Trophoblast cell (in vitro differentiated cells and primary cell): ENCODE measurements at regions not wholly inside any gene's neighbourhood (a gene's known extent, or its start where the extent isn't known, plus 50 kb on each side); places are given as distances from the start of the nearest gene placed in this dataset.
A peak's percentile ranks its signal among the peaks of the same experiment; 100 is the strongest.
"Not testable (repeated sequence)": the region's sequence is repeated elsewhere in the genome, so short reads cannot be mapped to it uniquely, and the experiment has no call there.

Experiments
- DNase-seq, 2 donors: peaks; one replicate each; pipeline ENCODE4 v3.0.0-alpha.2; 2016
- H2AFZ ChIP-seq: 2 replicates; pipeline ENCODE4 v1.6.1; 2013; ENCODE audit warnings: low read length, moderate library complexity, mild to moderate bottlenecking; ENCODE audit not compliant: insufficient read depth, poor library complexity
- H2AK5ac ChIP-seq: 2 replicates; pipeline ENCODE4 v1.6.1; 2013; ENCODE audit warnings: mild to moderate bottlenecking, low read length
- H2BK120ac ChIP-seq: 2 replicates; pipeline ENCODE4 v1.6.1; 2013; ENCODE audit warnings: low read length, mild to moderate bottlenecking, moderate library complexity; ENCODE audit not compliant: insufficient read depth, poor library complexity
- H2BK12ac ChIP-seq: 2 replicates; pipeline ENCODE4 v1.6.1; 2013; ENCODE audit warnings: mild to moderate bottlenecking, low read length, moderate library complexity
- H2BK5ac ChIP-seq: 2 replicates; pipeline ENCODE4 v1.6.1; 2013; ENCODE audit warnings: low read length, low read depth, moderate library complexity, mild to moderate bottlenecking; ENCODE audit not compliant: poor library complexity
- H3K14ac ChIP-seq: 2 replicates; pipeline ENCODE4 v1.6.1; 2013; ENCODE audit warnings: mild to moderate bottlenecking, low read length
- H3K18ac ChIP-seq: 2 replicates; pipeline ENCODE4 v1.6.1; 2013; ENCODE audit warnings: mild to moderate bottlenecking, low read length
- H3K23ac ChIP-seq: 2 replicates; pipeline ENCODE4 v1.6.1; 2013; ENCODE audit warnings: low read length
- H3K27ac ChIP-seq: 2 replicates; pipeline ENCODE4 v1.5.1; 2013; ENCODE audit warnings: low read depth, mild to moderate bottlenecking, inconsistent platforms, low read length, moderate library complexity
- H3K27me3 ChIP-seq: 2 replicates; pipeline ENCODE4 v1.6.1; 2013; ENCODE audit warnings: inconsistent platforms, mild to moderate bottlenecking, low read length, moderate library complexity; ENCODE audit not compliant: insufficient read depth
- H3K36me3 ChIP-seq, 2 experiments: 1 replicate in 1 of 2; 2 replicates in 1 of 2; pipeline ENCODE4 v1.6.1; 2013; ENCODE audit warnings: low read length in 2 of 2, mild to moderate bottlenecking in 2 of 2, moderate library complexity in 1 of 2; ENCODE audit not compliant: insufficient read depth in 2 of 2, control insufficient read depth in 1 of 2
- H3K4ac ChIP-seq: 2 replicates; pipeline ENCODE4 v1.6.1; 2013; ENCODE audit warnings: low read depth, mild to moderate bottlenecking, low read length, moderate library complexity
- H3K4me1 ChIP-seq, 2 experiments: 1 replicate in 1 of 2; 2 replicates in 1 of 2; pipeline ENCODE4 v1.6.1; 2013; ENCODE audit warnings: low read length in 2 of 2, mild to moderate bottlenecking in 2 of 2, moderate library complexity in 1 of 2; ENCODE audit not compliant: insufficient read depth in 2 of 2, control insufficient read depth in 1 of 2
- H3K4me2 ChIP-seq: 2 replicates; pipeline ENCODE4 v1.6.1; 2013; ENCODE audit warnings: inconsistent platforms, mild to moderate bottlenecking, low read length, moderate library complexity
- H3K4me3 ChIP-seq: 2 replicates; pipeline ENCODE4 v1.5.1; 2013; ENCODE audit warnings: mild to moderate bottlenecking, low read depth, low read length, inconsistent platforms
- H3K79me1 ChIP-seq: one replicate; pipeline ENCODE4 v1.6.1; 2013; ENCODE audit warnings: low read length
- H3K79me2 ChIP-seq: 2 replicates; pipeline ENCODE4 v1.6.1; 2013; ENCODE audit warnings: low read length, mild to moderate bottlenecking; ENCODE audit not compliant: control insufficient read depth, insufficient read depth, poor library complexity
- H3K9ac ChIP-seq: 2 replicates; pipeline ENCODE4 v1.6.1; 2013; ENCODE audit warnings: mild to moderate bottlenecking, low read length
- H3K9me3 ChIP-seq: 2 replicates; pipeline ENCODE4 v1.6.1; 2013; ENCODE audit warnings: low read depth, mild to moderate bottlenecking, control low read depth, inconsistent platforms, low read length; ENCODE audit not compliant: insufficient read depth
- H4K12ac ChIP-seq: 2 replicates; pipeline ENCODE4 v1.6.1; 2013; ENCODE audit warnings: low read depth, mild to moderate bottlenecking, low read length, moderate library complexity
- H4K8ac ChIP-seq: 2 replicates; pipeline ENCODE4 v1.6.1; 2013; ENCODE audit warnings: low read depth, mild to moderate bottlenecking, low read length, moderate library complexity
- H4K91ac ChIP-seq: one replicate; pipeline ENCODE4 v1.6.1; 2013; ENCODE audit warnings: low read depth, mild to moderate bottlenecking, low read length, moderate library complexity
- WGBS: extraction: QIAGEN DNeasy Blood & Tissue Kit; methylation state at CpG from one replicate; pipeline ENCODE4 v1.1.7; 2013; ENCODE audit warnings: missing lambda C conversion rate; ENCODE audit not compliant: insufficient read length, insufficient coverage; ENCODE audit errors: extremely low coverage; 5-methylcytosine and 5-hydroxymethylcytosine counted together

GRCh38 chr7:32803406-32804141, 88.0 kb downstream of the KBTBD2 start:
- H4K8ac ChIP-seq = no peak overlapping the region

DNA sequence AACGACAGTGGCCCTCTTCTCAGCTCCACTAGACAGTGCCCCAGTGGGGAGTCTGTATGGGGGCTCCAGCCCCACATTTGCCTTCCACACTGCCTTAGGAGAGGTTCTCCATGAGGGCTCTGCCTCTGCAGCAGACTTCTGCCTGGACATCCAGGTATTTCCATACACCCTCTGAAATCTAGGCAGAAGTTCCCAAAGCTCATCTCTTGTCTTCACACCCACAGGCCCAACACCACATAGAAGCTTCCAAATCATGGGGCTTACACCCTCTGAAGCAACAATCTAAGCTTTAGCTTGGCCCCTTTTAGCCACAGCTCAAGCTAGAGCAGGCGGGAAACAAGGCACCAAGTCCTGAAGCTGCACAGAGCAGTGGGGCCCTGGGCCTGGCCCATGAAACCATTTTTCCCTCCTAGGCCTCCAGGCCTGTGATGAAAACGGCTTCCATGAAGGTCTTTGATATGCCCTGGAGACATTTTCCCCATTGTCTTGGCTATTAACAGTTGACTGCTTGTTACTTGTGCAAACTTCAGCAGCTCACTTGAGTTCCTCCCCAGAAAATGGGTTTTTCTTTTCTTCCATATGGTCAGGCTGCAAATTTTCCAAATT, 89.2 kb downstream of the KBTBD2 start:
- Histone ChIP-seq H3K27ac (no peak overlapping the region), H3K4me3 (no peak overlapping the region), H2BK5ac (no peak overlapping the region), H3K9ac (no peak overlapping the region), H3K9me3 (peaks cover 7% of the 10 kb centered on the region), H3K4ac (no peak overlapping the region), H3K4me2 (no peak overlapping the region), H2BK120ac (no peak overlapping the region), H3K23ac (no peak overlapping the region), H3K14ac (no peak overlapping the region), H4K12ac (no peak overlapping the region), H3K18ac (no peak overlapping the region), H4K8ac (no peak overlapping the region), H3K27me3 (no peaks in the 10 kb centered on the region), H3K79me2 (no peaks in the 10 kb centered on the region), H2BK12ac (no peak overlapping the region), H3K4me1 (no peaks in the 10 kb centered on the region), H4K91ac (no peak overlapping the region), H2AFZ (no peak overlapping the region), H3K36me3 (no peaks in the 10 kb centered on the region), H3K79me1 (no peaks in the 10 kb centered on the region), H2AK5ac (no peak overlapping the region)
- DNase-seq = no peak
- no CpG with 5 or more reads among the region's 3 CpGs for WGBS

More at GRCh38 chr7:32803406-32804141, 88.0 kb downstream of the KBTBD2 start:
- no CpG with 5 or more reads among the region's 1 CpG for WGBS
- Histone ChIP-seq H3K18ac (no peak overlapping the region), H3K9me3 (peaks cover 7% of the 10 kb centered on the region), H2AK5ac (no peak overlapping the region), H3K4ac (no peak overlapping the region), H3K14ac (no peak overlapping the region), H3K9ac (no peak overlapping the region), H3K23ac (no peak overlapping the region), H2BK12ac (no peak overlapping the region), H3K4me3 (no peak overlapping the region), H2AFZ (no peak overlapping the region), H4K91ac (no peak overlapping the region), H3K27ac (no peak overlapping the region), H3K4me2 (no peak overlapping the region), H4K12ac (no peak overlapping the region), H3K36me3 (no peaks in the 10 kb centered on the region), H2BK5ac (no peak overlapping the region), H2BK120ac (no peak overlapping the region), H3K79me2 (no peaks in the 10 kb centered on the region), H3K79me1 (no peaks in the 10 kb centered on the region), H3K27me3 (no peaks in the 10 kb centered on the region), H3K4me1 (no peaks in the 10 kb centered on the region)
- no peak for DNase-seq

- H3K4me3 ChIP-seq, H2BK12ac ChIP-seq, H4K8ac ChIP-seq, H4K91ac ChIP-seq, H3K18ac ChIP-seq, H3K9me3 ChIP-seq, H3K4me1 ChIP-seq, H3K14ac ChIP-seq, H3K4me2 ChIP-seq, H3K27me3 ChIP-seq, H3K27ac ChIP-seq, H3K36me3 ChIP-seq, DNase-seq, H3K9ac ChIP-seq, H3K79me1 ChIP-seq, H3K79me2 ChIP-seq, H3K4ac ChIP-seq, H2BK5ac ChIP-seq, H2AK5ac ChIP-seq, H2AFZ ChIP-seq, H2BK120ac ChIP-seq, H3K23ac ChIP-seq, H4K12ac ChIP-seq: not testable (repeated sequence)
- no CpG with 5 or more reads among the region's 5 CpGs for WGBS
Observed at GRCh38 chr7:32793053-32793452, 98.5 kb downstream of the KBTBD2 start.

DNA sequence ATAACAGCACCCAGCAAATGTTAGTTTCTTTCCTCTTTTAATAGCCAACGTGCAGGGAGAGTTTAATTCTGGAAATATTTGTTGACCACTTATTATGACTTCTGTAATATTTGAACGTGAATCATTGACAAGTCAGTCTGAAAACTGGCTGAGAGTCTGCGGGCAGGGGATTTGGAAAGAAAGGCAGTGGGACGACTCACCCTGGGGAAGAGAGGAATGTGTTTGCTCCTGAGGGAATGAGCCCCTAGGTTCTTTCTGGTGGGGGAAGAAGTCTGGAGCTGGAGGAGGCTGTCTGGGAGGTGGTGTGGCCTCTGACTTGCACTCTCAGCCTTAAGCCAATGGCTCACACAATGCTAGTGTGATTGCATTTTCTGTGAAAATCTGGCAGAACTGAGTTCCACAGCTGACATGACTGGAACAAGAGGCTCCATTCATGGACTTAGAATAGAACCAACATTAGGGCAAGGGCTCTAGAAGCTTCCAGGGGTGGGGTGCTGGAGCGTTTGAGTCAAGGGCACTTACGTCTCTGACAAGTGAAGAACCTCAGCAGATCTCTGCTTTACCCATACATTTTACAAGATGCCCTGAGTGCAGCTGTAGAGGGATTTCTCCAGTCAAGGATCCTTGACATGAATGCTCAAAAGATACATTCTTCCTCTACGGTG, 100.7 kb downstream of the KBTBD2 start:
- not testable (repeated sequence) for H3K4ac ChIP-seq, H4K8ac ChIP-seq, H2BK5ac ChIP-seq, H3K14ac ChIP-seq, H3K27me3 ChIP-seq, H3K36me3 ChIP-seq, H3K4me3 ChIP-seq, H2AFZ ChIP-seq, H4K91ac ChIP-seq, H3K4me1 ChIP-seq, H2BK120ac ChIP-seq, H3K23ac ChIP-seq, H3K18ac ChIP-seq, H3K27ac ChIP-seq, H3K4me2 ChIP-seq, H3K9me3 ChIP-seq, H2AK5ac ChIP-seq, H2BK12ac ChIP-seq, H3K79me2 ChIP-seq, H4K12ac ChIP-seq, H3K79me1 ChIP-seq, H3K9ac ChIP-seq
- no CpG with 5 or more reads among the region's 7 CpGs for WGBS
- peak; percentile 81 to 85 for DNase-seq
